Gastroesophageal sphincter (tissue), 4 donors: ENCODE measurements at regions not wholly inside any gene's neighbourhood (a gene's known extent, or its start where the extent isn't known, plus 50 kb on each side); places are given as distances from the start of the nearest gene placed in this dataset.

Experiments used
- ATAC-seq: fragments of 150-250 bp; one replicate; pipeline ENCODE4 v1.9.1; 2016; ENCODE audit warnings: mild to moderate bottlenecking, moderate library complexity
- H3K27ac ChIP-seq, 4 donors: fragments of 200-600 bp; sonication (generic) in 3 of 4; 1 replicate in 3 of 4; 2 replicates in 1 of 4; pipeline ENCODE4 v1.5.1; 2016 to 2019
- H3K27me3 ChIP-seq: fragments of 200-600 bp; sonication (generic); one replicate; pipeline ENCODE4 v1.5.1; 2019
- H3K36me3 ChIP-seq, 2 donors: fragments of 200-600 bp; sonication (generic); one replicate each; pipeline ENCODE4 v1.5.1; 2019; ENCODE audit warnings: control low read depth in 1 of 2
- H3K4me1 ChIP-seq, 3 donors: fragments of 200-600 bp; sonication (generic); 1 replicate in 2 of 3; 2 replicates in 1 of 3; pipeline ENCODE4 v1.5.1; 2016 to 2019; ENCODE audit warnings: control low read depth in 2 of 3
- H3K4me3 ChIP-seq, 2 donors: fragments of 200-600 bp; sonication (generic); one replicate each; pipeline ENCODE4 v1.5.1; 2019; ENCODE audit warnings: mild to moderate bottlenecking in 1 of 2, moderate library complexity in 1 of 2
- H3K9me3 ChIP-seq, 3 donors: fragments of 200-600 bp; sonication (generic); one replicate each; pipeline ENCODE4 v1.5.1; 2017 to 2019; ENCODE audit warnings: control low read depth in 2 of 3
- CTCF ChIP-seq, 4 experiments: fragments of 200-600 bp in 2 of 4; fragments of 450-650 bp in 2 of 4; sonication (generic) in 1 of 4; IDR thresholded peaks; one replicate each; pipeline ENCODE4 v1.5.1; 2017 to 2019; ENCODE audit warnings: antibody characterized with exemption in 4 of 4, mild to moderate bottlenecking in 2 of 4, moderate library complexity in 2 of 4
- EP300 ChIP-seq: sonication (generic); formaldehyde crosslinking; IDR thresholded peaks from one replicate; pipeline ENCODE4 v1.6.1; 2017; ENCODE audit warnings: antibody characterized with exemption, mild to moderate bottlenecking
- POLR2A ChIP-seq, 2 donors: fragments of 450-650 bp; IDR thresholded peaks; one replicate each; pipeline ENCODE4 v1.6.1; 2017; ENCODE audit warnings: antibody characterized with exemption in 2 of 2, mild to moderate bottlenecking in 2 of 2, moderate library complexity in 1 of 2
- POLR2AphosphoS5 ChIP-seq: sonication (generic); formaldehyde crosslinking; IDR thresholded peaks from one replicate; pipeline ENCODE4 v1.6.1; 2017; ENCODE audit warnings: antibody characterized with exemption
- WGBS, 2 donors: methylation state at CpG; one replicate each; pipeline ENCODE4 v1.1.5; 2018; ENCODE audit warnings: low coverage in 1 of 2; 5-methylcytosine and 5-hydroxymethylcytosine counted together

DNA sequence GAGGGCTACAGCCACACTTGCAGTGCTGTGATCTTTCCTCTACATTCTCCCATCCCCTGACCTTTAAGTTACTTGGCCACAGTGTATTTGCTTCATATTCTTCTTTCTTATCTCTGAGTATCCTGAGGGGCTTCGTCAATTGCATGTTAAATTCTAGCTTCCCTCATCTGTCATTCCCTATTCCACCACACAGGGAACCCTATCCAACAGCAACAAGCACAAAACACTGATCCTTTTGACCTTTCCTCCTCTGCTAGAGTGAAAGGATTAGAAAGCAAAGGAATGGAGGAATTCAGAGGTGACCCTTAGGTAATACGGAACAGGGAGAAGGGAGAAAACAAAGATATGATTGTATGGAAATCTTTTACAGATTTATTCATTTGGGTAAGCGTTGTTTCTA is 1061.7 kb upstream of the TENM4 start:
- no peaks in the 10 kb centered on the region for H3K4me1 ChIP-seq
- no peak overlapping the region for H3K4me3 ChIP-seq
- WGBS, 2 donors = 42 to 59% methylated on average over 3 of the region's 3 CpGs
- no peak for ATAC-seq
- H3K27me3 ChIP-seq = peaks cover 9% of the 10 kb centered on the region
- H3K36me3 ChIP-seq = no peaks in the 10 kb centered on the region
- no peak overlapping the region for H3K27ac ChIP-seq
- TF ChIP-seq CTCF (IDR thresholded peaks at IDR 0.05) = no peak
- no peak for TF ChIP-seq POLR2AphosphoS5
- TF ChIP-seq EP300 = no peak
- TF ChIP-seq POLR2A (IDR thresholded peaks at IDR 0.05) = no peak
- H3K9me3 ChIP-seq = peaks cover 0 to 3% (median 0%) of the 10 kb centered on the region in 3 donors

DNA sequence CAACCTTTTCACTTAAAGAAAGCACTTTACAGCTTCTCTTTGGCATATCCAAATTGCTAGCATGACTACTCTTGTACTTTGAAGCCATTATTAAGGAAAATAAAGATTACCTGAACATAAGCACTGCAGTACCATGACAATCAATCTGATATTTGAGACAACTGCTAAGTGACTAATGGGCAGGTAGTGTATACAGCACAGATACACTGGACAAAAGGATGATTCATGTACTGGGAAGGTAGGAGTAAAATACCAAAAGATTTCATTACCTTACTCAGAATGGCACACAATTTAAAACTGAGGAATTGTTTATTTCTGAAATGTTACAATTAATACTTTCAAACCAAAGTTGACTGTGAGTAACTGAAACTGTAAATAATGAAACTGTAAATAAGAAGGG is 1054.3 kb upstream of the TENM4 start:
- TF ChIP-seq POLR2A (IDR thresholded peaks at IDR 0.05) = no peak
- no peak for TF ChIP-seq EP300
- TF ChIP-seq POLR2AphosphoS5 = no peak
- no peak for TF ChIP-seq CTCF (IDR thresholded peaks at IDR 0.05)
- Histone ChIP-seq H3K36me3 (no peaks in the 10 kb centered on the region), H3K4me1 (no peaks in the 10 kb centered on the region), H3K9me3 (peaks cover 0 to 30% (median 0%) of the 10 kb centered on the region in 3 donors), H3K4me3 (no peak overlapping the region), H3K27me3 (no peaks in the 10 kb centered on the region), H3K27ac (no peak overlapping the region)
- ATAC-seq = no peak

GRCh38 chr11:80487952-80488351 is 1047.1 kb upstream of the TENM4 start:
- no peak for ATAC-seq
- H3K36me3 ChIP-seq = no peaks in the 10 kb centered on the region
- H3K4me1 ChIP-seq = no peaks in the 10 kb centered on the region
- H3K27me3 ChIP-seq = no peaks in the 10 kb centered on the region
- H3K9me3 ChIP-seq = no peaks in the 10 kb centered on the region
- no peak overlapping the region for H3K27ac ChIP-seq
- no peak overlapping the region for H3K4me3 ChIP-seq
- TF ChIP-seq POLR2AphosphoS5 (no peak), CTCF (IDR thresholded peaks at IDR 0.05) (no peak), POLR2A (IDR thresholded peaks at IDR 0.05) (no peak), EP300 (no peak)

GRCh38 chr11:80486678-80487077 is 1045.8 kb upstream of the TENM4 start:
- H3K4me3 ChIP-seq = no peak overlapping the region
- no peak for ATAC-seq
- WGBS, 2 donors = 77 to 90% methylated on average over 4 of the region's 4 CpGs
- H3K36me3 ChIP-seq = no peaks in the 10 kb centered on the region
- no peak overlapping the region for H3K27ac ChIP-seq
- no peaks in the 10 kb centered on the region for H3K4me1 ChIP-seq
- no peak for TF ChIP-seq POLR2AphosphoS5
- no peak for TF ChIP-seq POLR2A (IDR thresholded peaks at IDR 0.05)
- TF ChIP-seq EP300 = no peak
- no peak for TF ChIP-seq CTCF (IDR thresholded peaks at IDR 0.05)
- no peaks in the 10 kb centered on the region for H3K9me3 ChIP-seq
- no peaks in the 10 kb centered on the region for H3K27me3 ChIP-seq

- 72 to 75% methylated on average over 2 of the region's 2 CpGs for WGBS, 2 donors
- H3K27me3 ChIP-seq = no peaks in the 10 kb centered on the region
- H3K9me3 ChIP-seq = no peaks in the 10 kb centered on the region
- H3K4me3 ChIP-seq = no peak overlapping the region
- no peak for ATAC-seq
- TF ChIP-seq POLR2A (IDR thresholded peaks at IDR 0.05) (no peak), POLR2AphosphoS5 (no peak), CTCF (IDR thresholded peaks at IDR 0.05) (no peak), EP300 (no peak)
- H3K4me1 ChIP-seq = no peaks in the 10 kb centered on the region
- H3K27ac ChIP-seq = no peak overlapping the region
- H3K36me3 ChIP-seq = no peaks in the 10 kb centered on the region
Observed at GRCh38 chr11:80477178-80477577, 1036.3 kb upstream of the TENM4 start.
